MCF 10A (cell line): ENCODE measurements at regions not wholly inside any gene's neighbourhood (a gene's known extent, or its start where the extent isn't known, plus 50 kb on each side); places are given as distances from the start of the nearest gene placed in this dataset.
"Not testable (repeated sequence)": the region's sequence is repeated elsewhere in the genome, so short reads cannot be mapped to it uniquely, and the experiment has no call there.

Source experiments
- BruUV-seq: library from RNA; stranded (reverse); fragments of 400-500 nt; replicated peaks from 2 replicates; lab custom pipeline; 2021; lab: Mats Ljungman, UMichigan
- CTCF ChIA-PET: fragments of 300-600 bp; sonication (Branson Sonifier 250); formaldehyde crosslinking; extraction: SDS; loops from one replicate; lab custom pipeline; 2021; ENCODE audit warnings: antibody characterized with exemption, inconsistent platforms; lab: Yijun Ruan, JAX
- POLR2A ChIA-PET: fragments of 300-600, 350-650 bp; sonication (Branson Sonifier 250); formaldehyde crosslinking; extraction: SDS; loops from one replicate; lab custom pipeline; 2020; ENCODE audit warnings: antibody characterized with exemption, inconsistent platforms; lab: Yijun Ruan, JAX
- DNase-seq: peaks from one replicate; pipeline ENCODE4 v3.0.0-alpha.2; 2018; ENCODE audit not compliant: unreplicated experiment
- H3K27ac Mint-ChIP-seq: one replicate; pipeline ENCODE4 v1.8.0; 2022; ENCODE audit warnings: mild to moderate bottlenecking, low read depth, mixed read lengths; ENCODE audit not compliant: unreplicated experiment
- H3K27me3 Mint-ChIP-seq: one replicate; pipeline ENCODE4 v1.8.0; 2022; ENCODE audit warnings: mixed read lengths; ENCODE audit not compliant: insufficient read depth, unreplicated experiment
- H3K36me3 Mint-ChIP-seq: one replicate; pipeline ENCODE4 v1.8.0; 2022; ENCODE audit warnings: mild to moderate bottlenecking, moderate library complexity, mixed read lengths; ENCODE audit not compliant: insufficient read depth, unreplicated experiment
- H3K4me1 Mint-ChIP-seq: one replicate; pipeline ENCODE4 v1.8.0; 2022; ENCODE audit warnings: mixed read lengths; ENCODE audit not compliant: insufficient read depth, unreplicated experiment
- H3K4me3 Mint-ChIP-seq: one replicate; pipeline ENCODE4 v1.8.0; 2022; ENCODE audit warnings: mild to moderate bottlenecking, moderate library complexity, mixed read lengths; ENCODE audit not compliant: unreplicated experiment
- H3K9me3 Mint-ChIP-seq: one replicate; pipeline ENCODE4 v1.8.0; 2022; ENCODE audit warnings: mixed read lengths; ENCODE audit not compliant: unreplicated experiment
- intact Hi-C: fragments of 100-400 bp; cut with micrococcal nuclease; formaldehyde crosslinking; loops from 2 replicates; pipeline ENCODE4 v1.14.1; 2022
- TF ChIP-seq, protein P1 (sequence below): fragments of 200-600 bp; IDR thresholded peaks from one replicate; pipeline ENCODE4 v1.8.0; 2022; ENCODE audit warnings: antibody characterized with exemption, mild to moderate bottlenecking; ENCODE audit not compliant: unreplicated experiment

DNA sequence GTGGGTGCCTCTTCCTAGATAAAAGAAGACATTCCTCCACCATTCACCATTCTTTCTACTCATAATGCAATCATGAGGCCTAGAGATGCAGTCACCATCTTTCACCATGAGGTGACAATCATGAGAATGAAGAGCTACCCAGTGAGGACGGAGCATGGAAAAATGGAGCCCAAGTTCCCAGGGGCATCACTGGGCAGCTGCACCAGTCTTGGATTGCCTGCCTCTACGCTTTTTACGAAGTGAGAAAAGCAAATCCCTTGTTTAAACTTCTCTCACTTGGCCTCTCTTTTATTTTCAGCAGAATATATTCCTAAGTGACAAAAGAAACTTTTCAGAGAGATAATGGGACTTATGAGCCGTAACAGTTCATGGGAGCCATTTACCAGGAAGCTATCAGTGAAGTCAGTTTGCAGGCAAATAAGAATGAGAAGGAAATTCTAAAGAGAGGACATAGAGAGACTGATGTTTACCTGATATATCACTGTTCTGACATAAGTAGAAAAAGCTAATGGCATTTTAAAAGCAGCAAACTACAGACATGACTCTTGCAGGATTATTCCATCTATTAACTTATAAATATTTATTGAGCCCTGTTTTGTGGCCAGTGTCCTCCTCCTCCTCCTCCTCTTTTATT lies 90.0 kb upstream of the CPNE4 start:
- ChIA-PET CTCF (interaction anchor here (1.0 kb wide), 1 partner anchor 55 kb away, joined by 3 read pairs; no protein-coding TSS in a partner anchor), POLR2A (interaction anchor here (0.8 kb wide), 1 partner anchor 9 kb away, joined by 3 read pairs; no protein-coding TSS in a partner anchor)
- Mint-ChIP-seq H3K4me1 (no peaks in the 10 kb centered on the region), H3K27ac (no peak overlapping the region), H3K36me3 (no peaks in the 10 kb centered on the region), H3K4me3 (no peak overlapping the region), H3K9me3 (no peaks in the 10 kb centered on the region), H3K27me3 (no peaks in the 10 kb centered on the region)
- TF ChIP-seq, protein P1, sequence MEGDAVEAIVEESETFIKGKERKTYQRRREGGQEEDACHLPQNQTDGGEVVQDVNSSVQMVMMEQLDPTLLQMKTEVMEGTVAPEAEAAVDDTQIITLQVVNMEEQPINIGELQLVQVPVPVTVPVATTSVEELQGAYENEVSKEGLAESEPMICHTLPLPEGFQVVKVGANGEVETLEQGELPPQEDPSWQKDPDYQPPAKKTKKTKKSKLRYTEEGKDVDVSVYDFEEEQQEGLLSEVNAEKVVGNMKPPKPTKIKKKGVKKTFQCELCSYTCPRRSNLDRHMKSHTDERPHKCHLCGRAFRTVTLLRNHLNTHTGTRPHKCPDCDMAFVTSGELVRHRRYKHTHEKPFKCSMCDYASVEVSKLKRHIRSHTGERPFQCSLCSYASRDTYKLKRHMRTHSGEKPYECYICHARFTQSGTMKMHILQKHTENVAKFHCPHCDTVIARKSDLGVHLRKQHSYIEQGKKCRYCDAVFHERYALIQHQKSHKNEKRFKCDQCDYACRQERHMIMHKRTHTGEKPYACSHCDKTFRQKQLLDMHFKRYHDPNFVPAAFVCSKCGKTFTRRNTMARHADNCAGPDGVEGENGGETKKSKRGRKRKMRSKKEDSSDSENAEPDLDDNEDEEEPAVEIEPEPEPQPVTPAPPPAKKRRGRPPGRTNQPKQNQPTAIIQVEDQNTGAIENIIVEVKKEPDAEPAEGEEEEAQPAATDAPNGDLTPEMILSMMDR = no peak
- intact Hi-C loops = no loop called here
- BruUV-seq = no TSS peak
- no peak for DNase-seq

DNA sequence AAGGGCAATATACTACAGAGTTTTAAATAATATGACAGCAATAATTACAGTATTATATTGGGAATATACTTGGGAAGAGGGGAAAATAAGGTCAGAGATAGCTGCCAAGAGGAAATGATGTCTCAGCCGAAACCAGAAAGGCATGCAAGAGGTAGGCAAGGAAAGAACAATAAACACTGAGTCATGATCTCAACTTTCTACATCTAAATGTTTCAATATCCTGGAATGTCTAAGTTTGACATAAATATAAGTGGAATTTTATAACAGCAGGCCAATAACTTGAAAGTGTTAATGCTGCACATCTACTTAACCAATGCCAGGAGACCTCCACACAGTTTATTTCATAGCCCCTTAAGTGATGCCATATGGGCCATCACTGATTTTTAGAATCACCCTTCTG lies 99.8 kb upstream of the CPNE4 start:
- intact Hi-C loops = no loop called here
- Mint-ChIP-seq H3K27ac (peak overlapping the region; percentile 90), H3K36me3 (no peaks in the 10 kb centered on the region), H3K4me3 (peak overlapping the region; percentile 28), H3K27me3 (no peaks in the 10 kb centered on the region), H3K4me1 (peaks cover 24% of the 10 kb centered on the region), H3K9me3 (no peaks in the 10 kb centered on the region)
- peak; percentile 89 for DNase-seq
- no TSS peak for BruUV-seq
- ChIA-PET POLR2A (interaction anchor here (0.6 to 1.1 kb wide), 4 partner anchors 61 to 1389 kb away, joined by 3 to 4 read pairs (median 3); no protein-coding TSS in a partner anchor), CTCF (interaction anchor here (0.6 to 2.6 kb wide), 5 partner anchors 30 to 636 kb away, joined by 3 to 20 read pairs (median 3); no protein-coding TSS in a partner anchor)
- TF ChIP-seq, protein P1 = no peak

DNA sequence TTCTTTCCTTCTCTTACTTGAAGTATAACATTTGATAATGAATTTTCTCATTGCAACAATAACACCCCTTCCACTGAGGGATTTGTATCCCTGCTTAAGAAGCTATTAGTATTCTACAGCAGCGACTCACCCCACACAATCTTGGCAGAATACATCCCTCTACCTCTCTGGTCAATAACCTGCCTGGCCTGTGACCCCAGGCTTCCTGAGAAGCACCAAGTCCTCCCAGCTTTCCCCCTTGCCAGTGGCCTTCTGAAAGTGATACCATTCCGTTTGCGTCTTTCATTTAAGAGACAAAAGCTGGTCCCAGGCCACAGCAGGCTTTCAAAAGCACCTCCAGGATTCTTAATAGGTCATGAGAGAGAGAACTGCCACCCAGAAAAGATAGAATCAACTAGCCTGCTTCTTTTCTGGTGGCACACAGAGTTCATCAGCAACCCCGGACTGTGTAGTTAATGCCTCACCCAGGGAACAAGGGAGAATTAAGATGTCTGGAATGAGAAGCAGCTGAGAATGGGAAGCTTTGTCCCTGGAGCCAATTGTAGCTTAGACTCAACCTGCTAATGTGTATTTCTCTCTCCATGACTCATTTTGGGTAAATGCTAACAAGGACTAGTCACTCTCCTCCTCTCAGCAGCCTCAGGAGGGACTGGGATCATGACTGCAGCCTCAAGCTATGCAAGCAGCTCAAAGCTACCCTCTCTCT lies 101.0 kb upstream of the CPNE4 start:
- BruUV-seq = TSS peak; percentile 89
- Mint-ChIP-seq H3K9me3 (no peaks in the 10 kb centered on the region), H3K27me3 (no peaks in the 10 kb centered on the region), H3K27ac (peak overlapping the region; percentile 90), H3K4me3 (peak overlapping the region; percentile 43), H3K4me1 (peaks cover 24% of the 10 kb centered on the region), H3K36me3 (no peaks in the 10 kb centered on the region)
- ChIA-PET CTCF (interaction anchor here (0.6 to 2.6 kb wide), 8 partner anchors 29 to 1435 kb away, joined by 3 to 20 read pairs (median 4); no protein-coding TSS in a partner anchor), POLR2A (interaction anchor here (0.6 to 1.4 kb wide), 7 partner anchors 10 to 234 kb away, joined by 3 to 6 read pairs (median 3); no protein-coding TSS in a partner anchor)
- DNase-seq = peak; percentile 93
- TF ChIP-seq, protein P1 = no peak
- intact Hi-C loops = no loop called here

DNA sequence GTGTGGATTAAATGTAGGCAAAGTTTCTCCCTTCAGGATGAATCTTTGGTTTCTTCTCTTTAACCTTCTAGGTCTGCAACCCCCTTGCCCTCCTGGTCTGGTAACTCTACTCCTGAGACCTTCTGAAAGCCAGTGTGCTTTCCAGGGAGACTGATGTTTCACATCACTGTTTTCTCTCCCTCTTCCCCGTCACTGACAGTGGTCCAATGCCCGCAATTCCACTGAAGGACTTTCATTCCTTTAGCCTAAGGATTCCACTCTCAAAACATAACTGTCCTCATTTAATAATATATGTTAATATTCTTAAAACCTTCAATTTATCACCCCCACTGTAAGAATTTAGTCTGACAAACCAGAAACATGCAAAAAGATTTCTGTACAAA lies 101.5 kb upstream of the CPNE4 start:
- no TSS peak for BruUV-seq

DNA sequence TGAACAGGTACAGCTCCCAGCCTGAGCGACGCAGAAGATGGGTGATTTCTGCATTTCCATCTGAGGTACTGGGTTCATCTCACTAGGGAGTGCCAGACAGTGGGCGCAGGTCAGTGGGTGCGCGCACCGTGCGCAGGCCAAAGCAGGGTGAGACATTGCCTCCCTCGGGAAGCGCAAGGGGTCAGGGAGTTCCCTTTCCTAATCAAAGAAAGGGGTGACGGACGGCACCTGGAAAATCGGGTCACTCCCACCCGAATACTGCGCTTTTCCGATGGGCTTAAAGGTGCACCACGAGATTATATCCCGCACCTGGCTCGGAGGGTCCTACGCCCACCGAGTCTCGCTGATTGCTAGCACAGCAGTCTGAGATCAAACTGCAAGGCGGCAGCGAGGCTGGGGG lies 102.1 kb upstream of the CPNE4 start:
- intact Hi-C loops, H3K4me3 Mint-ChIP-seq, H3K27me3 Mint-ChIP-seq, H3K36me3 Mint-ChIP-seq, H3K27ac Mint-ChIP-seq, DNase-seq, H3K9me3 Mint-ChIP-seq, BruUV-seq: not testable (repeated sequence)
- ChIA-PET CTCF (interaction anchor here (0.6 kb wide), 1 partner anchor 712 kb away, joined by 3 read pairs; no protein-coding TSS in a partner anchor), POLR2A (interaction anchor here (1.4 kb wide), 1 partner anchor 98 kb away, joined by 3 read pairs; no protein-coding TSS in a partner anchor)
- peaks cover 24% of the 10 kb centered on the region for H3K4me1 Mint-ChIP-seq

More for the DNA sequence above, 101.5 kb upstream of the CPNE4 start:
- intact Hi-C loops = no loop called here
- Mint-ChIP-seq H3K36me3 (no peaks in the 10 kb centered on the region), H3K9me3 (no peaks in the 10 kb centered on the region), H3K4me1 (peaks cover 24% of the 10 kb centered on the region), H3K4me3 (peak overlapping the region; percentile 43), H3K27me3 (no peaks in the 10 kb centered on the region), H3K27ac (peak overlapping the region; percentile 90)
- ChIA-PET POLR2A (interaction anchor here (0.9 to 1.4 kb wide), 3 partner anchors 10 to 97 kb away, joined by 3 to 6 read pairs (median 3); no protein-coding TSS in a partner anchor), CTCF (interaction anchor here (0.6 to 2.6 kb wide), 5 partner anchors 44 to 1068 kb away, joined by 3 to 20 read pairs (median 4); no protein-coding TSS in a partner anchor)
- no peak for DNase-seq
- TF ChIP-seq, protein P1 = no peak
